K562 (cell line): ENCODE measurements at regions not wholly inside any gene's neighbourhood (a gene's known extent, or its start where the extent isn't known, plus 50 kb on each side); places are given as distances from the start of the nearest gene placed in this dataset.

ENCODE experiments used
- GABPA ChIP-seq: fragments of 200-800 bp; sonication (Bioruptor generic); conservative IDR thresholded peaks from 2 replicates; pipeline ENCODE4 v1.6.1; 2016; ENCODE audit warnings: low read depth, missing genetic modification characterization, missing compliant biosample characterization
- HDAC8 ChIP-seq: fragments of 450-650 bp; IDR thresholded peaks from 2 replicates; pipeline ENCODE4 v1.6.1; 2016; ENCODE audit warnings: mild to moderate bottlenecking, missing genetic modification characterization, moderate library complexity, missing compliant biosample characterization
- RAD21 ChIP-seq, 2 experiments: fragments of 250-450 bp in 1 of 2; fragments of 450-650 bp in 1 of 2; sonication (Bioruptor Pico) in 1 of 2; formaldehyde crosslinking in 1 of 2; IDR thresholded peaks in 1 of 2; conservative IDR thresholded peaks in 1 of 2; 2 replicates each; pipeline versions ENCODE4 v1.4.0 to v1.8.0; 2020 to 2022; ENCODE audit warnings: mild to moderate bottlenecking in 2 of 2, moderate library complexity in 1 of 2
- TF ChIP-seq, protein P1 (sequence below): fragments of 200-800 bp; sonication (Bioruptor generic); IDR thresholded peaks from 2 replicates; pipeline ENCODE4 v1.6.1; 2017; ENCODE audit warnings: missing genetic modification characterization, missing compliant biosample characterization

DNA sequence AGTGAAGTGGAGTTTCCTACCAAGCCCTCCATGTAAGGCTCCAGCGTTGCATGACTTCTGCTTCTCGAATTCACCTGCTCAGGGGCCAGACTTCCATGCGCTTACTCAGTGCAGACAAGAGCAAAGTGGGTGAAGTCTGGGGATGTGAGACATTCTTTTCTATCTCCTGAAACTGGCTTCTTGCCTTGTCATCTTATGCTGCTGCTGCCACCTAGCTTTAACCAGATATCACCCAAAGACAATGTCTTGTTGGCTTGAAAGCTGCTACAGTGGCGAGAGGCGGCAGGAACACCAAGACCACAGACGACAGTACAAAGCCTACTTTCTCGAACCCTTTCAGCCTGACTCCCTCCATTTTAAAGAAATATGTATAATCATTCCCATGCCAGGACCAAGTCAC, 103.6 kb upstream of the ADGRG2 start:
- TF ChIP-seq RAD21 (CRISPR knock-in tag; conservative IDR thresholded peaks at IDR 0.05 in 1 of 2, IDR thresholded peaks at IDR 0.05 in 1 of 2), result peak in 1 of 2 experiments; percentile 49; a peak in 2 of 4 replicates
- no peak for TF ChIP-seq HDAC8 (tag)
- TF ChIP-seq, protein P1, sequence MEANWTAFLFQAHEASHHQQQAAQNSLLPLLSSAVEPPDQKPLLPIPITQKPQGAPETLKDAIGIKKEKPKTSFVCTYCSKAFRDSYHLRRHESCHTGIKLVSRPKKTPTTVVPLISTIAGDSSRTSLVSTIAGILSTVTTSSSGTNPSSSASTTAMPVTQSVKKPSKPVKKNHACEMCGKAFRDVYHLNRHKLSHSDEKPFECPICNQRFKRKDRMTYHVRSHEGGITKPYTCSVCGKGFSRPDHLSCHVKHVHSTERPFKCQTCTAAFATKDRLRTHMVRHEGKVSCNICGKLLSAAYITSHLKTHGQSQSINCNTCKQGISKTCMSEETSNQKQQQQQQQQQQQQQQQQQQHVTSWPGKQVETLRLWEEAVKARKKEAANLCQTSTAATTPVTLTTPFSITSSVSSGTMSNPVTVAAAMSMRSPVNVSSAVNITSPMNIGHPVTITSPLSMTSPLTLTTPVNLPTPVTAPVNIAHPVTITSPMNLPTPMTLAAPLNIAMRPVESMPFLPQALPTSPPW, result no peak
- no peak for TF ChIP-seq GABPA (tag)
